ENCODE measurements at regions not wholly inside any gene's neighbourhood (a gene's known extent, or its start where the extent isn't known, plus 50 kb on each side); places are given as distances from the start of the nearest gene placed in this dataset.

GRCh38 chr2:217469203-217469810 is 533.5 kb downstream of the TNS1 start:
- H3K9me1 ChIP-seq (ENCODE audit: control insufficient read depth, extremely low read depth, insufficient read depth, low read length) = no peaks in the 10 kb centered on the region
- FAIRE-seq (no peak), DNase-seq (ENCODE audit: low read depth, low spot score) (no peak)
- no peak overlapping the region for H3K9ac ChIP-seq (ENCODE audit: control insufficient read depth, extremely low read depth, insufficient read depth, low read length)
- no peaks in the 10 kb centered on the region for H3K36me3 ChIP-seq (ENCODE audit: control insufficient read depth in 2 of 2, extremely low read depth in 1 of 2, insufficient read depth in 2 of 2, low read length in 2 of 2)
- TF ChIP-seq EZH2 (IDR thresholded peaks at IDR 0.05; ENCODE audit: low read length) = no peak
- TF ChIP-seq, protein P1, sequence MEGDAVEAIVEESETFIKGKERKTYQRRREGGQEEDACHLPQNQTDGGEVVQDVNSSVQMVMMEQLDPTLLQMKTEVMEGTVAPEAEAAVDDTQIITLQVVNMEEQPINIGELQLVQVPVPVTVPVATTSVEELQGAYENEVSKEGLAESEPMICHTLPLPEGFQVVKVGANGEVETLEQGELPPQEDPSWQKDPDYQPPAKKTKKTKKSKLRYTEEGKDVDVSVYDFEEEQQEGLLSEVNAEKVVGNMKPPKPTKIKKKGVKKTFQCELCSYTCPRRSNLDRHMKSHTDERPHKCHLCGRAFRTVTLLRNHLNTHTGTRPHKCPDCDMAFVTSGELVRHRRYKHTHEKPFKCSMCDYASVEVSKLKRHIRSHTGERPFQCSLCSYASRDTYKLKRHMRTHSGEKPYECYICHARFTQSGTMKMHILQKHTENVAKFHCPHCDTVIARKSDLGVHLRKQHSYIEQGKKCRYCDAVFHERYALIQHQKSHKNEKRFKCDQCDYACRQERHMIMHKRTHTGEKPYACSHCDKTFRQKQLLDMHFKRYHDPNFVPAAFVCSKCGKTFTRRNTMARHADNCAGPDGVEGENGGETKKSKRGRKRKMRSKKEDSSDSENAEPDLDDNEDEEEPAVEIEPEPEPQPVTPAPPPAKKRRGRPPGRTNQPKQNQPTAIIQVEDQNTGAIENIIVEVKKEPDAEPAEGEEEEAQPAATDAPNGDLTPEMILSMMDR (optimal IDR thresholded peaks at IDR 0.05 in 1 of 3, IDR thresholded peaks at IDR 0.05 in 1 of 3, conservative IDR thresholded peaks at IDR 0.05 in 1 of 3; ENCODE audit: extremely low read depth in 1 of 3, insufficient read depth in 2 of 3, low read length in 3 of 3) = no peak
- no peak overlapping the region for H2AFZ ChIP-seq (ENCODE audit: control insufficient read depth, low read length)
- H3K27ac ChIP-seq (ENCODE audit: control insufficient read depth, insufficient read depth, low read length) = no peak overlapping the region
- H3K4me1 ChIP-seq (ENCODE audit: control insufficient read depth, extremely low read depth, insufficient read depth, low read length) = no peaks in the 10 kb centered on the region
- H3K27me3 ChIP-seq (ENCODE audit: control insufficient read depth, extremely low read depth, insufficient read depth, low read length) = peaks cover 7% of the 10 kb centered on the region
- no peaks in the 10 kb centered on the region for H4K20me1 ChIP-seq (ENCODE audit: control insufficient read depth, extremely low read depth, insufficient read depth, low read length)
- H3K4me3 ChIP-seq (ENCODE audit: control insufficient read depth in 2 of 3, extremely low read depth in 1 of 3, insufficient read depth in 2 of 3, low read depth in 1 of 3, low read length in 3 of 3) = no peak overlapping the region
- H3K79me2 ChIP-seq (ENCODE audit: control insufficient read depth, insufficient read depth, low read length) = no peaks in the 10 kb centered on the region
- H3K9me3 ChIP-seq (ENCODE audit: control insufficient read depth, low read depth, low read length) = no peaks in the 10 kb centered on the region
- H3K4me2 ChIP-seq (ENCODE audit: control insufficient read depth, extremely low read depth, insufficient read depth, low read depth, low read length) = no peak overlapping the region
- dilution Hi-C loops (cut with MboI; ENCODE audit: extremely low pct_ligation_motif_present, low sequenced_read_pairs) = no loop called here

- TF ChIP-seq EZH2 (IDR thresholded peaks at IDR 0.05; ENCODE audit: low read length) = no peak
- TF ChIP-seq, protein P1 (optimal IDR thresholded peaks at IDR 0.05 in 1 of 3, IDR thresholded peaks at IDR 0.05 in 1 of 3, conservative IDR thresholded peaks at IDR 0.05 in 1 of 3; ENCODE audit: extremely low read depth in 1 of 3, insufficient read depth in 2 of 3, low read length in 3 of 3) = no peak
- Histone ChIP-seq H3K36me3 (ENCODE audit: control insufficient read depth in 2 of 2, extremely low read depth in 1 of 2, insufficient read depth in 2 of 2, low read length in 2 of 2) (no peaks in the 10 kb centered on the region), H3K27ac (ENCODE audit: control insufficient read depth, insufficient read depth, low read length) (no peak overlapping the region), H4K20me1 (ENCODE audit: control insufficient read depth, extremely low read depth, insufficient read depth, low read length) (no peaks in the 10 kb centered on the region), H3K4me1 (ENCODE audit: control insufficient read depth, extremely low read depth, insufficient read depth, low read length) (no peaks in the 10 kb centered on the region), H3K79me2 (ENCODE audit: control insufficient read depth, insufficient read depth, low read length) (no peaks in the 10 kb centered on the region), H3K9ac (ENCODE audit: control insufficient read depth, extremely low read depth, insufficient read depth, low read length) (no peak overlapping the region), H3K9me1 (ENCODE audit: control insufficient read depth, extremely low read depth, insufficient read depth, low read length) (no peaks in the 10 kb centered on the region), H3K9me3 (ENCODE audit: control insufficient read depth, low read depth, low read length) (no peaks in the 10 kb centered on the region), H3K4me2 (ENCODE audit: control insufficient read depth, extremely low read depth, insufficient read depth, low read depth, low read length) (no peak overlapping the region), H3K4me3 (ENCODE audit: control insufficient read depth in 2 of 3, extremely low read depth in 1 of 3, insufficient read depth in 2 of 3, low read depth in 1 of 3, low read length in 3 of 3) (no peak overlapping the region), H3K27me3 (ENCODE audit: control insufficient read depth, extremely low read depth, insufficient read depth, low read length) (peaks cover 1% of the 10 kb centered on the region), H2AFZ (ENCODE audit: control insufficient read depth, low read length) (no peak overlapping the region)
- DNase-seq (ENCODE audit: low read depth, low spot score) (no peak), FAIRE-seq (no peak)
- dilution Hi-C loops (cut with MboI; ENCODE audit: extremely low pct_ligation_motif_present, low sequenced_read_pairs) = no loop called here
Measured at GRCh38 chr2:217468042-217468830, 534.6 kb downstream of the TNS1 start.

Data from keratinocyte (primary cell).